HFF-Myc (cell line): ENCODE measurements at regions not wholly inside any gene's neighbourhood (a gene's known extent, or its start where the extent isn't known, plus 50 kb on each side); places are given as distances from the start of the nearest gene placed in this dataset.
"Not testable (repeated sequence)": the region's sequence is repeated elsewhere in the genome, so short reads cannot be mapped to it uniquely, and the experiment has no call there.

Source experiments
- DNase-seq: peaks from one replicate; pipeline ENCODE4 v3.0.0-alpha.2; 2011; ENCODE audit warnings: low read depth; ENCODE audit errors: extremely low read depth
- H3K4me3 ChIP-seq: replicated peaks from 2 replicates; pipeline ENCODE4 v1.5.1; 2011; ENCODE audit warnings: low read depth, mild to moderate bottlenecking, control low read depth, low read length
- TF ChIP-seq, protein P1 (sequence below): IDR thresholded peaks from 2 replicates; pipeline ENCODE4 v1.5.1; 2012; ENCODE audit warnings: mild to moderate bottlenecking, low read depth, low read length, control low read depth; ENCODE audit errors: missing control alignments

DNA sequence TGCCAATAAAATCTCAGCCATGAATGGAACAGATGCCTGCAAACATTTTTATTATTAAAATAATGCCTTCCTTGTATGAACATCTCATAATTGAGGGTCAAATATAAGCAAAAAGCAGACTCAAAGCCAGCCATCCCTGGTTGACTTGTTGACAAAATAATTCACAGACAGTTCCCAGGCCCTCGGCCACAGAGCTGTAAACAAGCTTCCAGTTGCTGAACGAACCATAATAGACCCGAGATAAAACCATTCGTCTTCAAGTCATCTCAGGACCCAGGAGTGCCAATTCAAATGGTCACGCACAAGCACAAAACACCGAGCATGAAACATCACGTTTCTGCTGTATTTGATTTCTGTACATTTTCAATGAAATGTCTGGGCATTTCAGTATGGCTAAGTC lies 113.3 kb upstream of the CDYL start:
- no peak overlapping the region for H3K4me3 ChIP-seq
- TF ChIP-seq, protein P1, sequence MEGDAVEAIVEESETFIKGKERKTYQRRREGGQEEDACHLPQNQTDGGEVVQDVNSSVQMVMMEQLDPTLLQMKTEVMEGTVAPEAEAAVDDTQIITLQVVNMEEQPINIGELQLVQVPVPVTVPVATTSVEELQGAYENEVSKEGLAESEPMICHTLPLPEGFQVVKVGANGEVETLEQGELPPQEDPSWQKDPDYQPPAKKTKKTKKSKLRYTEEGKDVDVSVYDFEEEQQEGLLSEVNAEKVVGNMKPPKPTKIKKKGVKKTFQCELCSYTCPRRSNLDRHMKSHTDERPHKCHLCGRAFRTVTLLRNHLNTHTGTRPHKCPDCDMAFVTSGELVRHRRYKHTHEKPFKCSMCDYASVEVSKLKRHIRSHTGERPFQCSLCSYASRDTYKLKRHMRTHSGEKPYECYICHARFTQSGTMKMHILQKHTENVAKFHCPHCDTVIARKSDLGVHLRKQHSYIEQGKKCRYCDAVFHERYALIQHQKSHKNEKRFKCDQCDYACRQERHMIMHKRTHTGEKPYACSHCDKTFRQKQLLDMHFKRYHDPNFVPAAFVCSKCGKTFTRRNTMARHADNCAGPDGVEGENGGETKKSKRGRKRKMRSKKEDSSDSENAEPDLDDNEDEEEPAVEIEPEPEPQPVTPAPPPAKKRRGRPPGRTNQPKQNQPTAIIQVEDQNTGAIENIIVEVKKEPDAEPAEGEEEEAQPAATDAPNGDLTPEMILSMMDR: no peak
- DNase-seq: no peak

DNA sequence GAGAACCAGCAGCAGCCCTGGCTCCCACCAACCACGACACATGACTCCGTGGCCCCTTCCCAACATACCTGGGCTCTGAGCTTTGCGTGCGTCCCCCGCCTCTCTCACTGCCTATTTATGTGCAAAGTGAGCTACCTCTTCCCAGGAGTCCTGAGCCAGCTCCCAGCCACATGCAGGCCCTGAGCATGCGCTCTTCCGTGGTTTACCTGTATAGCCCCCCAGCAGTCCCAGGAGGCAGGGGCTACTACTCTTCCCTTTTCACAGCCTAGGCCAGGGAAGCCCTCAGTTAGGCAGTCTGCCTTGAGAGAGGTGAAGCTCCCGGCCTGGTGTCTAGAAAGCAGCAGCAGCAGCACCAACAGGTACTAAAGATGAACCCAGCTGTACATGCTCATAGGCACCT lies 114.8 kb upstream of the CDYL start:
- no peak overlapping the region for H3K4me3 ChIP-seq
- TF ChIP-seq, protein P1: no peak
- DNase-seq: no peak

DNA sequence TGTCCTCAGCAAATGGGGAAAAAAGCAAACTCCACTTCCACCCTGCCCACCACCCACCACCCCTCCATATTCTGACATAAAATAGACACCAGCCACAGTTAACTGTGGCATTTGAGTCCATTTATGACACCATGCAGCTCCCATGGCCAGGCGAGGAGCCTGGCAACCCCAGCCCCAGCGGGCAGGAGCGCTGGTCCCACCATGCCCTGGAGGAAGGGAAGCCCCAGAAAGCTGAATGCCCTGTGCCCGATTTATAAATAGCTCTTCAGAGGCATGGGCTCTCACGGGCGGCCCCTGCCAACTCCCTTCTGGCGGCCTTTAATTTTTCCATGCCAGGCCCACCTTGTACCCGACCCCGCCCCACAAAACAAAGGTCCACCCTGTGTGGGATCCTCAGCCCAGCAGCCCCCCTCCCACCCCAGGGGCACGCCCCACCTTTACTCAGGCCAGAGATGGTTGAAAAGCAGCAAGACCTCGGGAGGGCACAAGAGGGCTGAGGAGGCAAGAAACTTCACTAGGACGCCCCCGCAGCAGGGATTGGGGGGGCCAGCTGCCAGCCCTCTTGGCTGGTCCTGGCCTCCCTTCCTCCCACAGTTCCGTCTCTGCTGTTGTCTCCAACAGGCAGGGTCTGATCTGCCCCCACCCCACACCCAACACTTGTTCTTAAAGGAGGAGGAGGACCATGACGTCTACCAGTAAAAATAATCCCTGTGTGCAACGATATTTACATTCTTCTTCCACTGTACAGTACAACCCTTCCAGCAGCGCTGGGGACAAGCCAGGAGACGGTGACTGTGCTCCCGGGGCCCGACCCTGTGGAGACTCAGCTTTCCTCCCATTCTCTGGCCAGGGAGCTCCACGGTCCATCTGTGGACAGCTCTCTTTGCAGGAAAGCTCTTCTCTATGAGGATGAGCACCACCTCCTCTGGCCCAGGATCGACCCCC lies 115.6 kb upstream of the CDYL start:
- no peak overlapping the region for H3K4me3 ChIP-seq
- TF ChIP-seq, protein P1: no peak
- no peak for DNase-seq

DNA sequence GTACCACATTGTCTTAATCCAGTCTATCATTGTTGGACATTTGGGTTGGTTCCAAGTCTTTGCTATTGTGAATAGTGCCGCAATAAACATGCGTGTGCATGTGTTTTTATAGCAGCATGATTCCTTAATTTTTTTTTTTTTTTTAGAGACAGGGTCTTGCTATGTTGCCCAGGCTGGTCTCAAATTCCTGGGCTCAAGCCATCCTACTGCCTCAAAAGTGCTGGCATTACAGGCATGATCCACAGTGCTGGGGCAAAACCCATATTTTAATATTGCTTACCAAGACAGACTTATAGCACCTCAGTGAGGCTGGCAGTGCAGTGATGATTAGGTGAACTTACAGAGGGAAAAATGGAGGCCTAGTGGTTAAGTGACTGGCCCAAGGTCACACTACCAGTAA lies 116.5 kb upstream of the CDYL start:
- H3K4me3 ChIP-seq, DNase-seq: not testable (repeated sequence)

DNA sequence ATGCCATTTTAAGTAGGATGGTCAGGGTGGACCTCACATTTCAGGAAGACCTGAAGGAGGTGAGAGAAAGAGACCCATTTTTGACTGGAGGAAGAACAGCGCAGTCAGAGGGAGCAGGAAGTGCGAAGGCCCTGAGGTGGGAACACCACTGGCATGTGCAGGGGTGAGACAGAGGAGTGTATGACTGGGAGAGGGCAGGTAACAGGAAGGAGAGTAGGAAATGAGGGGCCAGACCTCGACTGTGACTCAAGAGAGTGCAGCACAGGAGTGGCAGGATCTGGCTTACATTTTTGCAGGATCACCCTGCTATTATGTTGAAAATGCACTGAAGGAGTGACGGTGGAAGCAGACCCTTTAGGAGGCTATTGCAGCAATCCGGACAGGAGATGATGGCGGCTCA lies 117.7 kb upstream of the CDYL start:
- TF ChIP-seq, protein P1: no peak

DNA sequence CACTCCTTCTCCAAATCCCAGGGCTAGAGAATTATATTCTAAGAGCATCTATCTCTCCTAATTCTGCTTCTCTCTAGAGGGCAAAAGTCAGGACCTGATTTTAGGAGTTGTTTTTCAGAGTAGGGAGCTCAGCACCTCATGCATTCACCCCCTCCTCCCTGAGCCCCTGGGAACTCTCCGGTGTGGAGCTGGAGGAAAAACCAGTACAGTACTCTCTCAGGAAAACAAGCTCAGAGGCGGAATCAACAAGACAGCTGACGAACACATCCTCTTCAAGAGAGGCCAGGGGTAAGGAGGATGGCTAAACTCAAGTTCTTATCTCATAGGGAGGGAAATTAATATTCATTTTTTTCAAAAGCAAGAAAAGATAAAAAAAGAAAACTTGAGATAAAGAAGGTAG lies 120.1 kb upstream of the CDYL start:
- H3K4me3 ChIP-seq: no peak overlapping the region
- TF ChIP-seq, protein P1: no peak
- no peak for DNase-seq

More for the DNA sequence above, 117.7 kb upstream of the CDYL start:
- H3K4me3 ChIP-seq: no peak overlapping the region
- no peak for DNase-seq

DNA sequence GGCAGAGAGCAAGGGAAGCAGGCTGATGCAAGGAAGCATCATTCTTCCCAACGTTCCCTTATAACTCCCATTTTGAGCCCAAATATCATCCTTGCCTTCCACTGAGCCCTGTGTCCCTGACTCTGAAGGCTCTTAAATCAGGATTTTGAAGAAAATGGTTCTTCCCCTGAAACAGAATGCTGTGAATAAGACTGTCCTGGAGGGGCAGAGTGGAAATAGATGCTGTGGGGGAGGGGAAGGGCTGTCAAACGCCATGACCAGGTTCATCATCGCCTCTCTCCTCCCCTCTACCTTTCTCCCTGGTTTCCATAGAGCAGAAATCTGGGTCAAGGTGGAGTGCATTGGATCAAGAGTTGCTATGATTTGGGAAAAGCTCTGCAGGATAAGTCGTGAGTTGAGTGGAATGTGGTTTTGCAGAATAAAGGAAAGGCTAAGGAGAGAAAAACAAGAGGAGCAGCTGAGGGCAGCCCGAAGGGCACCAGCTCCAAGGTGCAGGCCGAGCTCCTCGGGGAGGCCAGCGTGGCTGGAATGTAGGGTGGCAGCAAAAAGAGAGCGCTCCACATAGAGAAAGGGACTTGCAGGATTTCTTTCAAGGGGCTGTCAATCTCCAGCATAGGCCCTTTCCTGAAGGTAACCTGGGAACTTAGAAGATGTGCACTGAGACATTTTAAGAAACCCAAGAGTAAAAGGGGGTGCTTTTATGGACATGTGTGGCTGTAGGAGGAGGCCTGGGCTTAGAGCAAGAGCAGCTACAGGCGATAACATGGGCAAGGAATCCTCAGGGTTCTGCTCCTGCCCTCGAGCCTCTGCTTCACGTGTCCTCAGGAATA lies 120.8 kb upstream of the CDYL start:
- no peak for DNase-seq
- TF ChIP-seq, protein P1: no peak
- H3K4me3 ChIP-seq: no peak overlapping the region
